Choroid plexus epithelial cell (primary cell): ENCODE measurements at regions not wholly inside any gene's neighbourhood (a gene's known extent, or its start where the extent isn't known, plus 50 kb on each side); places are given as distances from the start of the nearest gene placed in this dataset.

Experiments used
- DNase-seq: peaks from one replicate; pipeline ENCODE4 v3.0.0-alpha.2; 2010; ENCODE audit warnings: low read depth
- H3K4me3 ChIP-seq: 2 replicates; pipeline ENCODE4 v1.5.1; 2011; ENCODE audit warnings: low read depth, mild to moderate bottlenecking, control low read depth, low read length, moderate library complexity
- CTCF ChIP-seq: conservative IDR thresholded peaks from 2 replicates; pipeline ENCODE4 v1.5.1; 2011; ENCODE audit warnings: low read depth, mild to moderate bottlenecking, control low read depth, inconsistent platforms, low read length, moderate library complexity

GRCh38 chr10:129004398-129004797 lies 462.6 kb upstream of the MGMT start:
- no peak for TF ChIP-seq CTCF
- H3K4me3 ChIP-seq: no peak overlapping the region
- no peak for DNase-seq

GRCh38 chr10:129005080-129005479 lies 462.0 kb upstream of the MGMT start:
- no peak for TF ChIP-seq CTCF
- H3K4me3 ChIP-seq: no peak overlapping the region

GRCh38 chr10:129005804-129006203 lies 461.2 kb upstream of the MGMT start:
- no peak for TF ChIP-seq CTCF
- H3K4me3 ChIP-seq: no peak overlapping the region
- DNase-seq: no peak

More at GRCh38 chr10:129005080-129005479, 462.0 kb upstream of the MGMT start:
- DNase-seq: no peak

GRCh38 chr10:129018511-129018910 lies 448.5 kb upstream of the MGMT start:
- no peak for TF ChIP-seq CTCF
- no peak for DNase-seq
- H3K4me3 ChIP-seq: no peak overlapping the region

- no peak for DNase-seq
- H3K4me3 ChIP-seq: no peak overlapping the region
- no peak for TF ChIP-seq CTCF
Observed at GRCh38 chr10:129020651-129021330, 446.2 kb upstream of the MGMT start.

GRCh38 chr10:129021594-129022304 lies 445.3 kb upstream of the MGMT start:
- DNase-seq: peak; percentile 3
- TF ChIP-seq CTCF: no peak
- H3K4me3 ChIP-seq: no peak overlapping the region

GRCh38 chr10:129023082-129023481 lies 444.0 kb upstream of the MGMT start:
- no peak for TF ChIP-seq CTCF
- no peak for DNase-seq
- H3K4me3 ChIP-seq: no peak overlapping the region
